MG63 (cell line): ENCODE measurements at regions not wholly inside any gene's neighbourhood (a gene's known extent, or its start where the extent isn't known, plus 50 kb on each side); places are given as distances from the start of the nearest gene placed in this dataset.

Source experiments
- DNase-seq: peaks from one replicate; pipeline ENCODE4 v3.0.0-alpha.2; 2020
- H3K27me3 ChIP-seq: fragments of 250-450 bp; sonication (Bioruptor Pico); 2 replicates; pipeline ENCODE4 v1.5.1; 2020; ENCODE audit warnings: mild to moderate bottlenecking, moderate library complexity
- H3K36me3 ChIP-seq: fragments of 250-450 bp; sonication (Bioruptor Pico); 2 replicates; pipeline ENCODE4 v1.5.1; 2020; ENCODE audit warnings: mild to moderate bottlenecking, moderate library complexity
- H3K4me3 ChIP-seq: fragments of 250-450 bp; sonication (Bioruptor Pico); 2 replicates; pipeline ENCODE4 v1.5.1; 2020; ENCODE audit warnings: mild to moderate bottlenecking, moderate library complexity
- H3K9me3 ChIP-seq: fragments of 250-450 bp; sonication (Bioruptor Pico); 2 replicates; pipeline ENCODE4 v1.5.1; 2020; ENCODE audit warnings: mild to moderate bottlenecking, moderate library complexity

DNA sequence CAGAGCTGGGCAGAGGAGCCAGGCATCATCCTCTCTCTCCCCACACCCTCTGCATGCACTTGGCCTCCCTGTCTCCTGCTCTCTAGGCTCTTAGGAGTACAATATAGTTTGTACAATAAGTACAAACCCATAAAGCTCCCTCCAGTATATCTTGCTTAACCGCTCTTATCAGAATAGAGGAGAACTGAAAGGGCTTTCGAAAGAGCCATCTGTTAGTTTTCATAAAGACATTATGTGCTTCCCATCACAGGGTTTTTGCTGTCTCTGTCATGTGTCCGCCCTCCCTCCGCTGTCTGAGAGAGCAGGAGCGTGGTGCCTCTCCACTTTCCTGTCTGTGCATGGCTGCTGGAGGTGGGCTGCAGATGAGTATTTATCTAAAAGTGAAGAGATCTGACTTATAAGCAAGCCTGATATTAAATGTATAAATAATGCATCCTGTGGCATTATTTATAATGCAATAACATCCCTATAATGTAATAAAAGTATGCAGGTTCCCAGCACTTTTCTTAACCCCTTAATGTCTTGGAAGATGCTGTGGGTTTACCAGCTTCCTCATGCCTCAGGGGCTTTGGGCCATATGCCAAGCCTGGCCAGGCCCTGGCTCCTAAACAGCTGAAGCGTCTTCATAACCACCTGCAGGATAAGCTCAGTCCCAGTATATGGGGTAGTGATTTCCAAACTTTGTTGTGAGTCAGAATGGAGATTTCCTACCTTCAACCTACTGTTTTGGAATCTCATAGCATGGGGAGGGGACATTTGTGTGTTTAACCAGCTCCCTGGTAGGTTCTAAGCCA lies 297.1 kb downstream of the DHX35 start:
- no peaks in the 10 kb centered on the region for H3K27me3 ChIP-seq
- no peaks in the 10 kb centered on the region for H3K36me3 ChIP-seq
- no peak overlapping the region for H3K4me3 ChIP-seq
- no peak for DNase-seq
- H3K9me3 ChIP-seq = peaks cover 6% of the 10 kb centered on the region; the same call in 1 of the 2 replicates

DNA sequence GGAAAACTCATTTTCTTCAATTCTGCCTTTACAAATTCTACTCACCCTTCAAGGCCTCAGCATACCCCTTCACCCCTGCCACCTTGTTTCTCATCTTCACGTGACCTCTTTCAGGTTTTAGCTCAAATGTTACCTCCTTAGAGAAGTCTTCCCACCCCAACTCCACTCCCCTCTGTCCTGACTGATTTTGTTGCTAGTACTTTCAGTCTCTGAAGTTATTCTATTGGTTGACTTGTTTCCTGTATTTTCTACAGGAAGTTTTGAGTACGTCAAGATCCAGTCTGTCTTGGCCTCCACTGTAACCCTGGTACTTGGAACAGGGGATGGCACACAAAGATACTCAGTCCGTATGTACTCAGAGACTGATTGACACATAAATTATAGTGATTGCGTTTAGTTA lies 296.1 kb downstream of the DHX35 start:
- H3K9me3 ChIP-seq = peaks cover 1% of the 10 kb centered on the region; the same call in 1 of the 2 replicates
- H3K4me3 ChIP-seq = no peak overlapping the region
- no peak for DNase-seq
- H3K27me3 ChIP-seq = no peaks in the 10 kb centered on the region
- no peaks in the 10 kb centered on the region for H3K36me3 ChIP-seq

GRCh38 chr20:39253051-39253755 lies 291.1 kb downstream of the DHX35 start:
- no peak overlapping the region for H3K4me3 ChIP-seq
- no peaks in the 10 kb centered on the region for H3K36me3 ChIP-seq
- no peaks in the 10 kb centered on the region for H3K9me3 ChIP-seq
- DNase-seq = no peak
- H3K27me3 ChIP-seq = no peaks in the 10 kb centered on the region

- Histone ChIP-seq H3K27me3 (no peaks in the 10 kb centered on the region), H3K4me3 (no peak overlapping the region), H3K9me3 (no peaks in the 10 kb centered on the region), H3K36me3 (no peaks in the 10 kb centered on the region)
- DNase-seq = no peak
Observed at GRCh38 chr20:39252035-39252434, 289.9 kb downstream of the DHX35 start.

- Histone ChIP-seq H3K27me3 (no peaks in the 10 kb centered on the region), H3K9me3 (no peaks in the 10 kb centered on the region), H3K36me3 (no peaks in the 10 kb centered on the region), H3K4me3 (no peak overlapping the region)
- DNase-seq = no peak
Observed at GRCh38 chr20:39249798-39250197, 287.7 kb downstream of the DHX35 start.

DNA sequence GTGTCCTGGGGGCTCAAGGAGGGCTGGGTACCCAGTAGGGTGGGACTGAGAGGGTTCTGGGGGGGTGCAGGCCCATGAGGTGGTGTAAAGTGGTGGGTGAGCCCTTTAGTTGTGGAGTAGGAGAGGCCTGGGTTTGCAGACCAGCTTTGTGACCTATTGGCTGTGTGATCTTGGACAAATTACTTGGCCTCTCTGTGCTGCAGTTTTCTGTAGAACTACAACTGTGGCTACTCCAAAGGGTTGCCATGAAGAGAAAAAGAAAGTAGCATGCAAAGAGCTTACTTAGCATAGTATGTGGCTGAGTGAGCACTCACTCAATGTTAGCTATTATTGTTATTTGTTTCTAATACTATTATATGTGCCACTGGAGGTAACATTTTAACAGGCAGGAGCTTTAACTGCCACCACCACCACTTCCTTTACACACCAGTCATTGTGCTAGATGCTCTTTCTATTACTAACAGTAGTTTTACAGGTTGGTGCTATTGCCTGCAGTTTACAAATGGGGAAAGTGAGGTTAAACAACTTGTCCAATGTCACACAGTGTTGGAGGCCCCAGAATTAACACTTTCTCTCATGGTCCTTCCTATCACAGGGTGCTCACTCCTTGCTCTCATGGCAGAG lies 286.8 kb downstream of the DHX35 start:
- no peak overlapping the region for H3K4me3 ChIP-seq
- H3K9me3 ChIP-seq = no peaks in the 10 kb centered on the region
- DNase-seq = no peak
- H3K27me3 ChIP-seq = no peaks in the 10 kb centered on the region
- H3K36me3 ChIP-seq = no peaks in the 10 kb centered on the region

GRCh38 chr20:39248171-39248861 lies 286.2 kb downstream of the DHX35 start:
- no peaks in the 10 kb centered on the region for H3K36me3 ChIP-seq
- no peaks in the 10 kb centered on the region for H3K27me3 ChIP-seq
- no peak overlapping the region for H3K4me3 ChIP-seq
- no peak for DNase-seq
- H3K9me3 ChIP-seq = no peaks in the 10 kb centered on the region

GRCh38 chr20:39246436-39246835 lies 284.3 kb downstream of the DHX35 start:
- H3K9me3 ChIP-seq = no peaks in the 10 kb centered on the region
- H3K36me3 ChIP-seq = no peaks in the 10 kb centered on the region
- no peaks in the 10 kb centered on the region for H3K27me3 ChIP-seq
- no peak for DNase-seq
- H3K4me3 ChIP-seq = no peak overlapping the region

- H3K4me3 ChIP-seq = no peak overlapping the region
- no peaks in the 10 kb centered on the region for H3K36me3 ChIP-seq
- no peaks in the 10 kb centered on the region for H3K9me3 ChIP-seq
- H3K27me3 ChIP-seq = no peaks in the 10 kb centered on the region
- no peak for DNase-seq
Observed at GRCh38 chr20:39245685-39246311, 283.7 kb downstream of the DHX35 start.

GRCh38 chr20:39243962-39244361 lies 281.8 kb downstream of the DHX35 start:
- Histone ChIP-seq H3K27me3 (no peaks in the 10 kb centered on the region), H3K4me3 (no peak overlapping the region), H3K36me3 (no peaks in the 10 kb centered on the region), H3K9me3 (no peaks in the 10 kb centered on the region)
- no peak for DNase-seq

GRCh38 chr20:39242614-39243013 lies 280.5 kb downstream of the DHX35 start:
- Histone ChIP-seq H3K4me3 (no peak overlapping the region), H3K36me3 (no peaks in the 10 kb centered on the region), H3K9me3 (no peaks in the 10 kb centered on the region), H3K27me3 (no peaks in the 10 kb centered on the region)
- DNase-seq = no peak

- Histone ChIP-seq H3K4me3 (no peak overlapping the region), H3K9me3 (no peaks in the 10 kb centered on the region), H3K27me3 (no peaks in the 10 kb centered on the region), H3K36me3 (no peaks in the 10 kb centered on the region)
- no peak for DNase-seq
Observed at GRCh38 chr20:39234520-39235095, 272.5 kb downstream of the DHX35 start.

GRCh38 chr20:39233755-39234154 lies 271.6 kb downstream of the DHX35 start:
- H3K36me3 ChIP-seq = no peaks in the 10 kb centered on the region
- H3K27me3 ChIP-seq = no peaks in the 10 kb centered on the region
- no peaks in the 10 kb centered on the region for H3K9me3 ChIP-seq
- no peak overlapping the region for H3K4me3 ChIP-seq
- no peak for DNase-seq

DNA sequence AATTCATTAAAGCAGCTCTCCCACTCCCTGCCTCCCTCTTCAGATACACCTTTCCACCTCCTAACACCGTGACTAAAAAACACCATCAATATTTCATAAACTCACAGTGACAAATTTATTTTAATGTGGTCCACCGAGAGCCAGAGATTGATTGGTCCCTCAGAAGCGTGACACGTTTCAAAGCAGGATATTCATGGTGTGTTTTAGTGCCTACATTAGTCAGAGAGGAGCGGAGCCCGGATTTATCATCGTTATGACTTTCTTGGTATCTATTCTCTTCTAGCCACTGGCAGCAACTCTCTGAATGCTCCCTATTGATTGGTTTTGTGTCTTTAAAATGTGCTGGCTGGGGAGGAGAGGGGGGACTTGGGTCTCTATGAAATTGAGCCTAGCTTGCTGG lies 265.3 kb downstream of the DHX35 start:
- Histone ChIP-seq H3K9me3 (no peaks in the 10 kb centered on the region), H3K4me3 (no peak overlapping the region), H3K27me3 (no peaks in the 10 kb centered on the region), H3K36me3 (no peaks in the 10 kb centered on the region)
- DNase-seq = no peak

DNA sequence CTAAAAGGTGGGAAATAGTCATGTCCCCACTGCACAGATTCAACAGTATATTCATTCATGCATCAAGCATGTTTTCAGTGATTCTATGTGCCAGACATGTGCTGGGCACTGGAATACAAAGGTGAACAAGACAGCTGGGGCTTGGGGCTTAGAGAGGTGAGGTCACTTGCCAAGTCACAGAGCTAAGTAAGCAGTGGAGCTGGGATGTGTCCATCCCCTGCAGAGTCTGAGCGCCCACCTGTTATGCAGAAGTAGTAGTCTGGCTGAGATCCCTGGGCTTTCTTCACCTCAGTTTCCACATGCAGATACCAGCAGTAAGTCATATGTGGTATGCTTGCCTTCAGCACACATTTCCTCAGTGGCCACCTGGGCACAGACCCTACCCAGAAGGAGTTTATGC lies 263.8 kb downstream of the DHX35 start:
- H3K36me3 ChIP-seq = no peaks in the 10 kb centered on the region
- H3K9me3 ChIP-seq = no peaks in the 10 kb centered on the region
- DNase-seq = no peak
- H3K4me3 ChIP-seq = no peak overlapping the region
- H3K27me3 ChIP-seq = no peaks in the 10 kb centered on the region

DNA sequence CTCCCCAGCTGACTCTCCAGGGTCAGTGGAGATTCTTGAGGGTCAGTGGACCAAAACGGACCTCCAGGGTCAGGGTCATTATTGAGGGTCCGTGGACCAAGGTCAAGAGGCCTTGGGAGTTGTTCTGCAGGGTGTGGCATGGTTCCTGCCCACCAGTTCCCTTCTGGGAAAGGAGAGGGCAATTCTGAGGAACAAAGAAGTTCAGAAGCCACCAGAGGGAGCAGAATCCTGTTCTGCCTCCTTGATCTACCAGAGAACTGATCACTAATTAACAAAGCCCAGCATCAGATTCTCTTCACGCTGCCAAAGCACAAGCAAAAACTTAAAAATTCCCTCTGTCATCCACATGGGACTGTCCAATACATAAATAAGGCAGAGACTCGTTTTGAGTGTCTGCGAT lies 263.4 kb downstream of the DHX35 start:
- Histone ChIP-seq H3K36me3 (no peaks in the 10 kb centered on the region), H3K27me3 (no peaks in the 10 kb centered on the region)
- no peak for DNase-seq

More for the DNA sequence above, 263.4 kb downstream of the DHX35 start:
- no peaks in the 10 kb centered on the region for H3K9me3 ChIP-seq
- H3K4me3 ChIP-seq = no peak overlapping the region
